Esophagus muscularis mucosa (tissue), 4 donors: ENCODE measurements at regions not wholly inside any gene's neighbourhood (a gene's known extent, or its start where the extent isn't known, plus 50 kb on each side); places are given as distances from the start of the nearest gene placed in this dataset.

Experiments used
- CTCF ChIP-seq, 3 experiments: fragments of 200-600 bp in 2 of 3; fragments of 450-650 bp in 1 of 3; sonication (generic) in 2 of 3; IDR thresholded peaks; one replicate each; pipeline ENCODE4 v1.5.1; 2017 to 2019; ENCODE audit warnings: antibody characterized with exemption in 3 of 3, mild to moderate bottlenecking in 2 of 3, moderate library complexity in 1 of 3
- EP300 ChIP-seq: sonication (generic); formaldehyde crosslinking; IDR thresholded peaks from one replicate; pipeline ENCODE4 v1.6.1; 2017; ENCODE audit warnings: antibody characterized with exemption
- POLR2A ChIP-seq: fragments of 450-650 bp; IDR thresholded peaks from one replicate; pipeline ENCODE4 v1.6.1; 2017; ENCODE audit warnings: antibody characterized with exemption, moderate library complexity, mild to moderate bottlenecking, low read depth
- POLR2AphosphoS5 ChIP-seq, 2 donors: sonication (generic); formaldehyde crosslinking; IDR thresholded peaks; one replicate each; pipeline ENCODE4 v1.6.1; 2017; ENCODE audit warnings: antibody characterized with exemption in 2 of 2

GRCh38 chr10:7000061-7000460 lies 410.8 kb downstream of the SFMBT2 start:
- TF ChIP-seq CTCF (IDR thresholded peaks at IDR 0.05) (no peak), POLR2A (no peak), POLR2AphosphoS5 (IDR thresholded peaks at IDR 0.05) (no peak), EP300 (no peak)
